Heart left ventricle (tissue), 13 donors: ENCODE measurements at regions not wholly inside any gene's neighbourhood (a gene's known extent, or its start where the extent isn't known, plus 50 kb on each side); places are given as distances from the start of the nearest gene placed in this dataset.

Experiments used
- POLR2A ChIP-seq, 2 donors: fragments of 450-650 bp; IDR thresholded peaks; one replicate each; pipeline ENCODE4 v1.6.1; 2017; ENCODE audit warnings: antibody characterized with exemption in 2 of 2, mild to moderate bottlenecking in 2 of 2, moderate library complexity in 2 of 2
- TF ChIP-seq, protein P1 (sequence below), 12 donors: fragments of 200-600 bp; sonication (generic) in 4 of 12; IDR thresholded peaks; one replicate each; pipeline versions ENCODE4 v1.5.0 to v1.8.0; 2018 to 2022; ENCODE audit warnings: antibody characterized with exemption in 12 of 12, mild to moderate bottlenecking in 5 of 12
- donor health status: ischemic (EF 13 %, LVEDD 7.1; RV severe dilation, severe dysfunction).
- donor health status: DM: no; HTN: yes; CAD: no.
- donor health status: DM: no; HTN: no; CAD: no.
- donor health status: ischemic (EF 25% LVEDD 6.9; RV normal size, moderate dysfunction).
- donor health status: ischemic (EF 25% LVEDD 5.7; RV mildly dilated, moderate dysfunction).
- donor health status: ischemic (EF 35%, LVEDD 5.7; RV mildly dilated, moderate dysfunction).
- donor health status: nonischemic (EF 11% LVEDD 7.7; RV severe dilation, severe dysfunction).
- donor health status: DM: yes; HTN: yes; CAD: no.
- donor health status: PGD.
- donor health status: ischemic (EF 29% LVEDD 5.4; RV normal size, mild dysfunction).
- donor health status: nonischemic (EF 23%, LVEDD 6.1; RV moderate dilation, normal function).

GRCh38 chr1:229817936-229818335, 191.9 kb downstream of the URB2 start:
- TF ChIP-seq POLR2A (IDR thresholded peaks at IDR 0.05), result no peak
- TF ChIP-seq, protein P1, sequence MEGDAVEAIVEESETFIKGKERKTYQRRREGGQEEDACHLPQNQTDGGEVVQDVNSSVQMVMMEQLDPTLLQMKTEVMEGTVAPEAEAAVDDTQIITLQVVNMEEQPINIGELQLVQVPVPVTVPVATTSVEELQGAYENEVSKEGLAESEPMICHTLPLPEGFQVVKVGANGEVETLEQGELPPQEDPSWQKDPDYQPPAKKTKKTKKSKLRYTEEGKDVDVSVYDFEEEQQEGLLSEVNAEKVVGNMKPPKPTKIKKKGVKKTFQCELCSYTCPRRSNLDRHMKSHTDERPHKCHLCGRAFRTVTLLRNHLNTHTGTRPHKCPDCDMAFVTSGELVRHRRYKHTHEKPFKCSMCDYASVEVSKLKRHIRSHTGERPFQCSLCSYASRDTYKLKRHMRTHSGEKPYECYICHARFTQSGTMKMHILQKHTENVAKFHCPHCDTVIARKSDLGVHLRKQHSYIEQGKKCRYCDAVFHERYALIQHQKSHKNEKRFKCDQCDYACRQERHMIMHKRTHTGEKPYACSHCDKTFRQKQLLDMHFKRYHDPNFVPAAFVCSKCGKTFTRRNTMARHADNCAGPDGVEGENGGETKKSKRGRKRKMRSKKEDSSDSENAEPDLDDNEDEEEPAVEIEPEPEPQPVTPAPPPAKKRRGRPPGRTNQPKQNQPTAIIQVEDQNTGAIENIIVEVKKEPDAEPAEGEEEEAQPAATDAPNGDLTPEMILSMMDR (IDR thresholded peaks at IDR 0.05), result no peak
